HG02678 (cell line): ENCODE measurements at regions not wholly inside any gene's neighbourhood (a gene's known extent, or its start where the extent isn't known, plus 50 kb on each side); places are given as distances from the start of the nearest gene placed in this dataset.
"Not testable (repeated sequence)": the region's sequence is repeated elsewhere in the genome, so short reads cannot be mapped to it uniquely, and the experiment has no call there.

Experiments
- ATAC-seq: cut with Tn5 transposase; IDR thresholded peaks from one replicate; pipeline ENCODE4 v1.9.1; 2021; ENCODE audit warnings: mild to moderate bottlenecking, moderate library complexity; ENCODE audit not compliant: unreplicated experiment

- ATAC-seq, result no peak
These were observed 138.6 kb upstream of the AFDN start for GRCh38 chr6:167688123-167688522.

DNA sequence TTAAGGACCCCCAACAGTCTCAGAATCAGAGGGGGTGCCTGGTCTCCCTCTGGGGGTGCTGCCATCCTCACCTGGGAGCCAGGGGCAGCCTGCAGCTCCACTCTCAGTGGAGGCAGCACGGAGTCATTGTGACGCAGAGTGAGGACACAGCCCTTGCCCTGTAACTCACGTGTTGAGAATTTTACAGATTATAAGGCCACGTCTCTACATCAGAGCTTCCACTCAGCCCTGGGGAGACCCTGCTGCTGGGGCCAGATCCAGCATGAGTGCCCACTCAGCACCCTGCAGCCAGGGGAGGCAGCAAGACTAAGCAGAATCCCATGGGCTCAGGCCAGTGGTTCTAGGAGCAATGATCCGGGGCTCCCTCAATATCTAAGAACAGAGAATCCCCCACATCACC, 137.4 kb upstream of the AFDN start:
- ATAC-seq, result no peak

- ATAC-seq, result no peak
These were observed 137.0 kb upstream of the AFDN start for GRCh38 chr6:167689751-167690150.

DNA sequence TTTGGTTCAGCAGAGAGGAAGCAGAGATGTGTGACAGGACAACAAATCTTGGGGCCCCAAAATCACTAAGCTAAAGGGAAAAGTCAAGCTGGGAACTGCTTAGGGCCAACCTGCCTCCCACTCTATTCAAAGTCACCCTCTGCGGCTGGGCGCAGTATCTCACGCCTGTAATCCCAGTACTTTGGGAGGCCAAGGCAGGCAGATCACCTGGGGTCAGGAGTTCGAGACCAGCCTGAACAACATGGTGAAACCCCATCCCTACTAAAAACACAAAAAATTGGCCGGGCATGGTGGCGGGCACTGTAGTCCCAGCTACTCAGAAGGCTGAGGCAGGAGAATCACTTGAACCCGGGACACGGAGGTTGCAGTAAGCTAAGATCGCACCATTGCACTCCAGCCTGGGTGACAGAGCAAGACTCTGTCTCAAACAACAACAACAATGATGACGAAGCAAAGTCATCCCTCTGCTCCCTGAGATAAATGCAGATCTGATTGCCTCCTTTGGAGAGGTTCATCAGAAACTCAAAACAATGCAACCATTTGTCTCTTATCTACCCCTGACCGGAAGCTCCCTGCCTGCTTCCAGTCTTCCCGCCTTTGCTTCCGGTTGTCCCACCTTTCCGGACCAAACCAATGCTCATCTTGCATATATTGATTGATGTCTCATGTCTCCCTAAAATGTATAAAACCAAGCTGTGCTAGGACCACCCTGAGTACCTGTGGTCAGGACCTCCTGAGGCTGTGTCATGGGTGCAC, 136.4 kb upstream of the AFDN start:
- not testable (repeated sequence) for ATAC-seq

- ATAC-seq, result no peak
These were observed 135.8 kb upstream of the AFDN start for GRCh38 chr6:167690931-167691330.

DNA sequence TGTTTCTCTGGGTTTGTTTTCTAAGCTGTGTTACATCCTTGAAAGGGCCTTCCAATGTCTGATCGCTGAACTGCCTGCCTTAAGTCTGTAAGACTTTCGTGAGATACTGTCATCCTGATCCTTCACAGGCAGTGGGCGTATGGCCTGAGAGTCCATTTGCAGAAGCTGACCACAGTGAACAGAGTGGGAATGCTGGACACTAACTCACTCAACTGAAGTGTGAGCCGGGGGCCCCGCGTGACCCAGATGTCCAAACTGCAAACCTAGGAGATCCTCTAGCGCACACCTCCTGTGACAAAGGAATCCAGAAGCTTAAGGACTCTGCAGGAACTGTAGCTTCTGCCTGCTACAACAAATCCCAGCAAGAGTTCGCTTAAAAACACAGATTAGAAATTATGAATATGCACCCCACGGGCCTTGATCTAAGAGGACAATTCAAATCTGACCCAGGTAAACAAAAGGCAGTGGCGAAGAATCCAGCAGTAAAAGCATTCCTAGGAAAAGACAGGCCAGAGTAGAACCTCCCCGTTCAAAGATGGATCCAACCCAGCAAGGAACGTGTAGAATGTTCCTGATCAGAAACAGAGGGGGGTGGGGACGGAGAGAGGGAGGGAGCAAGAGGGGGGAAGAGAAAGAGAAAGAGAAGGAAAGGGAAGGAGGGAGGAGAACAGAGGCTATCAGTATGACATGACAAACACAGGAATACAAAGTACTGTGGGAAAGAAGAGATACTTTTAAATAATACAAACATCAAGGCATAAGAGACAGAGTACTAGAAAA, 135.0 kb upstream of the AFDN start:
- no peak for ATAC-seq

DNA sequence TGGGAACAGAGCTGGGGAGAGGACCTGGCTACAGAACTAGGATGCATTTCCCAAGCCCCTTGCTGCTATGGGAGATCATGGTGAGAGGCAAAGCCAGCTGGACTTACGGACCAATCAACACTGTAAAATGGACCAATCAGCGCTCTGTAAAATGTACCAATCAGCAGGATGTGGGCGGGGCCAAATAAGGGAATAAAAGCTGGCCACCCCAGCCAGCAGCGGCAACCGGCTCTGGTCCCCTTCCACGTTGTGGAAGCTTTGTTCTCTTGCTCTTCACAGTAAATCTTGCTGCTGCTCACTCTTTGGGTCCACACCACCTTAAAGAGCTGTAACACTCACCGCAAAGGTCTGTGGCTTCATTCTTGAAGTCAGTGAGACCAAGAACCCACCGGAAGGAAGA, 133.2 kb upstream of the AFDN start:
- ATAC-seq, result not testable (repeated sequence)

DNA sequence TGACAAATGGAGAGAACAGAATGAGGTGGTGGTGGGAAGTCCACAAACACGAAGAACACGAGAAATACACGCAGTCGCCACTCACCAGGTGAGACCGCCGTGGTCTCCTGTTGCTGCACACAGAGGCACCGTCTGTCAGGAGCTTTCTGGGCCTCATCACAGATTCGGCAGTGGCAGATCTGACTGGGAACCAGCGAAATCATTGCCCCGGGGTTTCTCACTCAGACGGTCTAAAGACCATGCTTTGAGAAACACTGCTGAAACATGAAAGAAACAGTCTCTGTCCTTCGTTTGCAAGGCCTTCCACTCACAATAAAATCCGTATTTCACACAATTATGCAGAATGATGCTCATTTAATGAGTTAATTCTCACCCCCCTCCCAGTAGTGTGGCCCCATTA, 130.9 kb upstream of the AFDN start:
- no peak for ATAC-seq

- ATAC-seq, result no peak
These were observed 130.4 kb upstream of the AFDN start for GRCh38 chr6:167696296-167696695.

DNA sequence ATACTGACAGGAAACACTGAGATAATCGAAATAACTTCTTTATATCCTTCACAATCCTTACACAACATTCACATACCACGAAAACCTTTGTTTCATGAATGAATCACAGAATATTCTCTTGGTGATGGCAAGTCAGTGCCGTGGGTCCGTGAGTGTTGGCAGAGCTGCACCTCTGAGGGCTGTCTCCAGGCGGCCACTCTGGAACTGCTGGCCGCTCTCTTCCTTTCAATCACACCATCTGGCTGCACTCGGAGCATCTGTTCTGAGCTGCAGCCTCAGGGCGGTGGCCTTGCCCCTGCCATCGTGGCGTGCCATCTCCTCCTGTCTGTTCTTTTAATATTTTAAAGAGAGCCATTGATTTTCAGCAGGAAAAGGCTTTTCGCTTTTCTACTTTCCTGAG, 129.4 kb upstream of the AFDN start:
- ATAC-seq, result no peak

DNA sequence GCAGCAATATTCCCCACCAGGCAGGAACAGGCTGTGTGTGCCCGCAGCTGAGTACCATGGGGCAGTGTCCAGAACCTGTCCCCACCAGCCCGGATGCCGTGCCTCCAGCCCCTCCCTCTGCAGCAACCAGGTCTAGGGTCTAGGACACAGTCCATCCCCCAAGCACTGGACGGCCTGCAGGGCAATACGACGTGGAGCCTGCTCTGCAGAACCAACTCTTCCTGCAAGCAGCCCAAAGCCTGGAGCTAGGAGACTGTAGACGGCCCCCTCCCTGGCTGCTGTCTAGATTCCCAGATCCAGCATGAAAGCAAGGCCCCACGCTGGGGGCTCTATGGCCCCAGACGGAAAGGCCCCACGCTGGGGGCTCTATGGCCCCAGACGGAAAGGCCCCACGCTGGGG, 128.2 kb upstream of the AFDN start:
- no peak for ATAC-seq

DNA sequence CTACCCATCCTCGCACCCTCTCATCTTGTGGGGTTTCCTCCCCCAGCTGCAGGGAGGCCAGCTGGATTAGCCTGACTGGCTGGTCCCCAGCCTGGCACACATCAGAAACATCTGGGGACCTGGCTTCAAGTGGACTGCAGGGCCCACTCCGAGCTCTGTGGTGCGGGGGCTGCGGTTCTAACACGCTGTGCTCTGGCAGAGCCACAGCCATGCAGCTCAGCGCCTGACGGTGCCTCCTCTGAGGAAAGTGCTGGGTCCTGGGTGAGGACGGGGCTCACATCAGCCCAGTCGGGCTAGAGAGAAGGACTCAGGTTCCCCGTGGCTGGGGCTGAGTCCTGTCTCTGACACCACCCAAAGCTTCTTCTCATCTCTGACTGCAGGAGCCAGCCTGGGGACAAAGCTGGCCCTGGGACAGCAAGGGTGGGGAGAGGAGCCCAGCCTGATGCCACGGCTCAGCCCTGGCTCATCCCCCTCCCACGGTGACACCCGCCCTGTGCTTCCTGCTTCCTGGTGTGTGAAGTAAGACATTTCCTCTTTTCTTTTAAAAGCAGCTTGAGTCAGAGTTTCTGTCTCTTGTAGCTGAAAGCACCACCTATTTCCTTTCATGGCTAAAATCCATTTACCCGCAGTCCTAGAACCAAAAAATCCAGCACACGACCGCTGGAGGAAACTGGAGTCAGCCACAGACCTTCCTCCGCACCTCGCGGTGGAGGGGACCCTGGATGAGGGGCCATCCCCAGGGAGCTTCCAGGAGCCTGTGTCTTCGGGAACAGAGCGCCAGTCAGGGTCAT, 127.4 kb upstream of the AFDN start:
- peak; percentile 95 for ATAC-seq

GRCh38 chr6:167700199-167700598, 126.5 kb upstream of the AFDN start:
- no peak for ATAC-seq

- no peak for ATAC-seq
These were observed 125.7 kb upstream of the AFDN start for GRCh38 chr6:167701010-167701409.

DNA sequence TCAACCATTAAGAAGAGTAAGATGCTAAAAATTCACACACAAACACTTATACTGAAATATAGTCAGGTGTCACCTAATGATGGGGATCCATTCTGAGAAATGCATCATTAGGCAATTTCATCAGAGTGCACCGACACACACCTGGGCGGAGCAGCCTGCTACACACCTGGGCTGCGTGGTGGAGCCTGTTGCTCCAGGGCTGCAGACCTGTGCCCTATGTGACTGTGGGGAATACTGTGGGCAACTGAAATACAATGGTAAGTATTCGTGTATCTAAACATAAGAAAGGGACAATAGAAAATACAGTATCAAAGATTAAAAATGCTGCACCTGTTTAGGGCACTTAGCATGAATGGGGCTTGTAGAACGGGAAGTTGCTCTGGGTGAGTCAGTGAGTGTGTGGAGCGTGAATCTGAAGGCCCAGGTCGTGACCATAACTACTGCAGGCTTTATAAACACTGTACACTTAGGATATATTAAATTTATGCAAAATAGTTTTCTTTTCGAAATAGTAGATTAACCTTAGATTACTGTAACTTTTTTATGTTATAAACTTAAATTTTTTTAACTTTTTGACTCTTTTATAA, 124.4 kb upstream of the AFDN start:
- ATAC-seq, result no peak

DNA sequence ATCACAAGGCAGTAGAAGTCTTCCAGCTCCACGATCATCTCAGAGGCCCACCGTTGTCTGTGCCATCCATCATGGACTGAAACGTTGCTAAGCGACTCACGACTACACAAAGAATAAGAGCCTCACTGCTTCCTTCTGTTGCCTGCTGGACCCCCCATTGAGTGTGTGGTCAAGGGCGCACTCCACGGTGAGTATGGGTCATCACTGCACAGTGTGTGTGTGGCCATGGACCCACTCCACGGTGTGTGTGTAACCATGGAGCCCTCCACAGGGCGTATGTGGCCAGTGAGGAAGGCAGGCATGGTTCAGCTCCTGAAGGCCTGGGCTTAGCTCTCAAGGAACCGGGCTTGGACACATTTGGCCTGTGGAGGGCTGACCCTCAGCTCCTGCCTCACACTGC, 123.4 kb upstream of the AFDN start:
- no peak for ATAC-seq

DNA sequence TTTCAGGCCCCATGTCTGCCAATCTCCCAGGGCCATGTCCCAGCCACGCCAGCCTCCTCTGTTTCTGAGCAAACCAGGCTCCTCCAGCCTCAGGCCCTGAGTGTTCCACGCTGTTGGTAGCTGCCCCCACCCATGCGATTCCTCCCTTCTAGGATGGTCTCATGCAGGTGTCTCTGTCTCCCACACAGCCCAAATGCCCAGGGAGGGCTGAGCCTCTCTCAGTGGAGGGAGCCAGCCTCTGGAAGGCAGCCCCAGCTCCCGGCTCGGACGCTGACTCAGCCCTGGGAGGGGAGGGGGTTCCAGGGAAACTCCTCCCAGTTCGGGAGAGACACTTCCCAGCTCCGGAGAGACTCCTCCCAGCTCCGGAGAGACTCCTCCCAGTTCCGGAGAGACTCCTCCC, 122.9 kb upstream of the AFDN start:
- no peak for ATAC-seq

- ATAC-seq, result no peak
These were observed 122.3 kb upstream of the AFDN start for GRCh38 chr6:167704396-167704901.

DNA sequence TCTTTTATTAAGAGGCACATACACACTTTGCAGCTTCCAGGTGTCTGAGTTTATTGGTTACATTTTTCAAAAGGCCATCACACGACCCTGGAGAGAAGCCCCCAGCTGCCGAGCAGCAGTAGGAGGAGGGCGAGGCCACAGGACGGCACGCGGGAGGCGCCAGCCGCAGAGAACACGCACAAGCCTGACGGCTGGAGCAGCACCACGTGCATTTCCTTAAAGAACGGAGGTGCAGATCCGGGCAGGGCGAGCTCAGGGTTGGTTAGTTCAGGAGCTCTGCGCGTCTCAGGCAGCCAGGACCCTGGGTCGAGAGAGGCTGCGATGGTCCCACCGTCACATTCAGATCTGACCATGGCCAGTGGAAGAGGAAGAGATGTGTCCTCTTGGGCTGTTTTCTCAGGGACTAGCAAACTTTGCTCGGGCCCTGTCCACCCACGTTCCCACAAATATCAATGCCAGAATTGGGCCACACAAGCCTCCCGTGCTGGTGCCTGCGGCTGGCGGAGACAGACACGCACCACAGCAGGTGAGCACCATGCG, 121.4 kb upstream of the AFDN start:
- no peak for ATAC-seq

GRCh38 chr6:167706313-167707109, 120.2 kb upstream of the AFDN start:
- ATAC-seq, result peak; percentile 98
